ENCODE measurements at regions not wholly inside any gene's neighbourhood (a gene's known extent, or its start where the extent isn't known, plus 50 kb on each side); places are given as distances from the start of the nearest gene placed in this dataset.

DNA sequence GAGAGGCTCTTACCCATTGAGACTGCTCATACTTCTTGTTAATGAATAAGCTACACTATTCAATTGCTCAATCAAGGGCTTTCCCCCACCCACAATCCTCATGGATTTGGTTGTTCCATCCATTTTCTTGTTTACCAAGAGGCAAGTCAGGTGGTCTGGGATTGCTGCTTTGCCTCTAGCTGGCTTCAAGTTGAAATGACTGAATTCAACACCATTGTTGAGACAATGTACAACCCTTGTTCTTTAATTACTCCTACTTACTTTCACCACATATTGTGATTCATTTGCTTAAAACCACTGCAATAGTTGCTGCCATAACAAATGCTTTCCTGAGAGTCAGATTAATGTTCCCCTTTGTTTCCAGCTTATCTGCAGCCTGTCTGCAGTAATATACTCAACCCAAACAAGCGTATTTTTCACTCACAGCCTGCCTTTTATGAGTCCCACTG, 532.2 kb downstream of the RIT2 start:
- TF ChIP-seq, protein P1, sequence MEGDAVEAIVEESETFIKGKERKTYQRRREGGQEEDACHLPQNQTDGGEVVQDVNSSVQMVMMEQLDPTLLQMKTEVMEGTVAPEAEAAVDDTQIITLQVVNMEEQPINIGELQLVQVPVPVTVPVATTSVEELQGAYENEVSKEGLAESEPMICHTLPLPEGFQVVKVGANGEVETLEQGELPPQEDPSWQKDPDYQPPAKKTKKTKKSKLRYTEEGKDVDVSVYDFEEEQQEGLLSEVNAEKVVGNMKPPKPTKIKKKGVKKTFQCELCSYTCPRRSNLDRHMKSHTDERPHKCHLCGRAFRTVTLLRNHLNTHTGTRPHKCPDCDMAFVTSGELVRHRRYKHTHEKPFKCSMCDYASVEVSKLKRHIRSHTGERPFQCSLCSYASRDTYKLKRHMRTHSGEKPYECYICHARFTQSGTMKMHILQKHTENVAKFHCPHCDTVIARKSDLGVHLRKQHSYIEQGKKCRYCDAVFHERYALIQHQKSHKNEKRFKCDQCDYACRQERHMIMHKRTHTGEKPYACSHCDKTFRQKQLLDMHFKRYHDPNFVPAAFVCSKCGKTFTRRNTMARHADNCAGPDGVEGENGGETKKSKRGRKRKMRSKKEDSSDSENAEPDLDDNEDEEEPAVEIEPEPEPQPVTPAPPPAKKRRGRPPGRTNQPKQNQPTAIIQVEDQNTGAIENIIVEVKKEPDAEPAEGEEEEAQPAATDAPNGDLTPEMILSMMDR (IDR thresholded peaks at IDR 0.05): no peak
- TF ChIP-seq EZH2 (IDR thresholded peaks at IDR 0.05) (no peak), EZH2phosphoT487 (IDR thresholded peaks at IDR 0.05) (no peak)

All from neural progenitor cell (in vitro differentiated cells).